Endothelial cell of umbilical vein (primary cell): ENCODE measurements at regions not wholly inside any gene's neighbourhood (a gene's known extent, or its start where the extent isn't known, plus 50 kb on each side); places are given as distances from the start of the nearest gene placed in this dataset.

ENCODE experiments used
- EZH2 ChIP-seq: IDR thresholded peaks from 2 replicates; pipeline ENCODE4 v1.6.1; 2012; ENCODE audit warnings: borderline replicate concordance, low read depth, mild to moderate bottlenecking, moderate library complexity, low read length, inconsistent platforms; ENCODE audit not compliant: severe bottlenecking
- FOS ChIP-seq: IDR thresholded peaks from 2 replicates; pipeline ENCODE4 v1.6.1; 2011; ENCODE audit warnings: mild to moderate bottlenecking, low read length, moderate library complexity, borderline replicate concordance; ENCODE audit not compliant: insufficient read depth
- MAX ChIP-seq: IDR thresholded peaks from 2 replicates; pipeline ENCODE4 v1.6.1; 2011; ENCODE audit not compliant: insufficient read depth, insufficient read length
- MYC ChIP-seq: IDR thresholded peaks from one replicate; pipeline ENCODE4 v1.6.1; 2011; ENCODE audit warnings: mild to moderate bottlenecking, low read depth, low read length
- POLR2A ChIP-seq: IDR thresholded peaks from 2 replicates; pipeline ENCODE4 v1.6.1; 2012; ENCODE audit warnings: low read depth, mild to moderate bottlenecking, control low read depth, low read length
- POLR2AphosphoS5 ChIP-seq: IDR thresholded peaks from 2 replicates; pipeline ENCODE4 v1.6.1; 2012; ENCODE audit warnings: low read depth, mild to moderate bottlenecking, control low read depth, low read length, moderate library complexity; ENCODE audit not compliant: insufficient read depth
- TF ChIP-seq, protein P1 (sequence below), 2 donors: IDR thresholded peaks; 1 replicate in 1 of 2; 2 replicates in 1 of 2; pipeline ENCODE4 v1.5.1; 2011; ENCODE audit warnings: low read length in 2 of 2, mild to moderate bottlenecking in 2 of 2, moderate library complexity in 2 of 2, control low read depth in 1 of 2, inconsistent platforms in 1 of 2, low read depth in 1 of 2; ENCODE audit not compliant: insufficient read depth in 1 of 2; ENCODE audit errors: extremely low read depth in 1 of 2

DNA sequence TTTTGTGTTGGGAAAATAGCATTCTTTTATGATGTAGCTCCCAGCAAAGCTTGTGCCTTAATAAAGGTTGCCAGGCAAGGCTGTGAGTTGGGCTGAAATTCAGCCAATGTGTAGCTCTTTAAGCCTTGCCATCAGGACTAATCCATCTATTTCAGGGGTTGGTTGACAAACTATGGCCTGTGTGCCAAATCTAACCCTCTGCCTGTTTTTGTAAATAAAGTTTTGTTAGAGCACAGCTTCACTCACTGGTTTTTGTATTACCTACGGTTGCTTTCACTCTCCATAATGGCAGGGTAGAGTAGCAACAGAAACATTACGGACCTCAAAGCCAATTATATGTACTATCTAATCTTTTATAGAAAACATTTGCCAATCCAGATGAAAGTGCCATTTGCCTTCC is 638.1 kb upstream of the POT1 start:
- TF ChIP-seq EZH2 (no peak), MYC (no peak), MAX (no peak), POLR2A (no peak), POLR2AphosphoS5 (no peak), FOS (no peak)
- TF ChIP-seq, protein P1, sequence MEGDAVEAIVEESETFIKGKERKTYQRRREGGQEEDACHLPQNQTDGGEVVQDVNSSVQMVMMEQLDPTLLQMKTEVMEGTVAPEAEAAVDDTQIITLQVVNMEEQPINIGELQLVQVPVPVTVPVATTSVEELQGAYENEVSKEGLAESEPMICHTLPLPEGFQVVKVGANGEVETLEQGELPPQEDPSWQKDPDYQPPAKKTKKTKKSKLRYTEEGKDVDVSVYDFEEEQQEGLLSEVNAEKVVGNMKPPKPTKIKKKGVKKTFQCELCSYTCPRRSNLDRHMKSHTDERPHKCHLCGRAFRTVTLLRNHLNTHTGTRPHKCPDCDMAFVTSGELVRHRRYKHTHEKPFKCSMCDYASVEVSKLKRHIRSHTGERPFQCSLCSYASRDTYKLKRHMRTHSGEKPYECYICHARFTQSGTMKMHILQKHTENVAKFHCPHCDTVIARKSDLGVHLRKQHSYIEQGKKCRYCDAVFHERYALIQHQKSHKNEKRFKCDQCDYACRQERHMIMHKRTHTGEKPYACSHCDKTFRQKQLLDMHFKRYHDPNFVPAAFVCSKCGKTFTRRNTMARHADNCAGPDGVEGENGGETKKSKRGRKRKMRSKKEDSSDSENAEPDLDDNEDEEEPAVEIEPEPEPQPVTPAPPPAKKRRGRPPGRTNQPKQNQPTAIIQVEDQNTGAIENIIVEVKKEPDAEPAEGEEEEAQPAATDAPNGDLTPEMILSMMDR (IDR thresholded peaks at IDR 0.05; ENCODE audit: extremely low read depth in 1 of 2, insufficient read depth in 1 of 2, low read depth in 1 of 2, low read length in 2 of 2) = no peak
